ENCODE measurements at regions not wholly inside any gene's neighbourhood (a gene's known extent, or its start where the extent isn't known, plus 50 kb on each side); places are given as distances from the start of the nearest gene placed in this dataset.

GRCh38 chr2:194014639-194015038 is 1642.4 kb upstream of the SLC39A10 start:
- no peak for TF ChIP-seq CTCF (IDR thresholded peaks at IDR 0.05)
- Histone ChIP-seq H3K36me3 (replicated peaks in 1 of 2; ENCODE audit: control insufficient read depth in 1 of 2, insufficient read depth in 2 of 2, low read length in 2 of 2) (no peaks in the 10 kb centered on the region), H3K4me1 (ENCODE audit: control insufficient read depth in 1 of 2, insufficient read depth in 2 of 2, low read length in 2 of 2) (no peaks in the 10 kb centered on the region), H3K4me2 (replicated peaks; ENCODE audit: extremely low read depth, low read length, poor library complexity, severe bottlenecking) (no peak overlapping the region), H3K9me3 (replicated peaks in 1 of 2; ENCODE audit: control insufficient read depth in 1 of 2, insufficient read depth in 1 of 2, low read length in 2 of 2) (peaks cover 2% of the 10 kb centered on the region in 2 donors), H3K27ac (ENCODE audit: low read depth in 1 of 2, low read length in 2 of 2) (no peak overlapping the region), H3K9ac (ENCODE audit: insufficient read depth, low read length, poor library complexity, severe bottlenecking) (no peak overlapping the region), H4K20me1 (ENCODE audit: insufficient read depth, low read length) (no peaks in the 10 kb centered on the region), H3K27me3 (ENCODE audit: control insufficient read depth in 2 of 2, insufficient read depth in 2 of 2, low read length in 2 of 2) (no peaks in the 10 kb centered on the region), H2AFZ (ENCODE audit: insufficient read depth, low read depth, low read length, poor library complexity, severe bottlenecking) (no peak overlapping the region), H3K4me3 (replicated peaks in 1 of 3; ENCODE audit: low read depth in 2 of 3, low read length in 3 of 3) (no peak overlapping the region), H3K79me2 (ENCODE audit: insufficient read depth, low read length) (no peaks in the 10 kb centered on the region)
- H3K4me1 Mint-ChIP-seq: no peaks in the 10 kb centered on the region
- no peak overlapping the region for H3K4me3 Mint-ChIP-seq
- intact Hi-C loops (cut with micrococcal nuclease): no loop called here
- H3K27me3 Mint-ChIP-seq (ENCODE audit: low read depth in 3 of 3): no peaks in the 10 kb centered on the region
- 80% methylated on average over 1 of the region's 2 CpGs for WGBS (ENCODE audit: insufficient coverage)
- peaks cover 0 to 8% (median 5%) of the 10 kb centered on the region in 7 donors for H3K9me3 Mint-ChIP-seq
- no peak overlapping the region for H3K27ac Mint-ChIP-seq
- no peaks in the 10 kb centered on the region for H3K36me3 Mint-ChIP-seq
- DNase-seq: no peak

- DNase-seq: no peak
- no peaks in the 10 kb centered on the region for H3K4me1 Mint-ChIP-seq
- no peaks in the 10 kb centered on the region for H3K79me2 ChIP-seq (ENCODE audit: insufficient read depth, low read length)
- peaks cover 2 to 17% (median 11%) of the 10 kb centered on the region in 7 donors for H3K9me3 Mint-ChIP-seq
- peaks cover 14 to 15% of the 10 kb centered on the region in 2 donors for H3K9me3 ChIP-seq (replicated peaks in 1 of 2; ENCODE audit: control insufficient read depth in 1 of 2, insufficient read depth in 1 of 2, low read length in 2 of 2)
- H3K36me3 Mint-ChIP-seq: no peaks in the 10 kb centered on the region
- H3K4me3 ChIP-seq (replicated peaks in 1 of 3; ENCODE audit: low read depth in 2 of 3, low read length in 3 of 3): no peak overlapping the region
- no peaks in the 10 kb centered on the region for H4K20me1 ChIP-seq (ENCODE audit: insufficient read depth, low read length)
- H3K27ac Mint-ChIP-seq: no peak overlapping the region
- H3K36me3 ChIP-seq (replicated peaks in 1 of 2; ENCODE audit: control insufficient read depth in 1 of 2, insufficient read depth in 2 of 2, low read length in 2 of 2): no peaks in the 10 kb centered on the region
- WGBS (ENCODE audit: insufficient coverage): no CpG with 5 or more reads among the region's 2 CpGs
- H3K27me3 ChIP-seq (ENCODE audit: control insufficient read depth in 2 of 2, insufficient read depth in 2 of 2, low read length in 2 of 2): no peaks in the 10 kb centered on the region
- intact Hi-C loops (cut with micrococcal nuclease): no loop called here
- H3K27me3 Mint-ChIP-seq (ENCODE audit: low read depth in 3 of 3): peaks cover 0 to 4% (median 0%) of the 10 kb centered on the region in 3 donors
- no peak overlapping the region for H3K4me3 Mint-ChIP-seq
- no peak overlapping the region for H2AFZ ChIP-seq (ENCODE audit: insufficient read depth, low read depth, low read length, poor library complexity, severe bottlenecking)
- H3K4me2 ChIP-seq (replicated peaks; ENCODE audit: extremely low read depth, low read length, poor library complexity, severe bottlenecking): no peak overlapping the region
- H3K27ac ChIP-seq (ENCODE audit: low read depth in 1 of 2, low read length in 2 of 2): no peak overlapping the region
- no peak overlapping the region for H3K9ac ChIP-seq (ENCODE audit: insufficient read depth, low read length, poor library complexity, severe bottlenecking)
- no peak for TF ChIP-seq CTCF (IDR thresholded peaks at IDR 0.05)
- no peaks in the 10 kb centered on the region for H3K4me1 ChIP-seq (ENCODE audit: control insufficient read depth in 1 of 2, insufficient read depth in 2 of 2, low read length in 2 of 2)
Observed at GRCh38 chr2:194004590-194005206, 1652.3 kb upstream of the SLC39A10 start.

All from CD14-positive monocyte (primary cell).